Smooth muscle cell (in vitro differentiated cells): ENCODE measurements at regions not wholly inside any gene's neighbourhood (a gene's known extent, or its start where the extent isn't known, plus 50 kb on each side); places are given as distances from the start of the nearest gene placed in this dataset.

Experiments
- DNase-seq: peaks from one replicate; lab custom pipeline; 2025; ENCODE audit not compliant: unreplicated experiment; lab: John Stamatoyannopoulos, UW
- H2AFZ ChIP-seq: fragments of 200-600 bp; sonication (generic); 2 replicates; pipeline ENCODE4 v1.6.0; 2016; ENCODE audit warnings: antibody characterized with exemption, low read depth, mild to moderate bottlenecking
- H3F3A ChIP-seq: fragments of 200-600 bp; sonication (generic); 2 replicates; pipeline ENCODE4 v1.6.0; 2017; ENCODE audit warnings: antibody characterized with exemption, low read depth
- H3K27ac ChIP-seq: fragments of 200-600 bp; sonication (generic); 2 replicates; pipeline ENCODE4 v1.5.1; 2016; ENCODE audit warnings: low read depth, mild to moderate bottlenecking
- H3K27me3 ChIP-seq: fragments of 200-600 bp; sonication (generic); 2 replicates; pipeline ENCODE4 v1.6.1; 2016; ENCODE audit warnings: low read depth, mild to moderate bottlenecking
- H3K36me3 ChIP-seq: fragments of 200-600 bp; sonication (generic); 2 replicates; pipeline ENCODE4 v1.5.1; 2016; ENCODE audit warnings: low read depth
- H3K4me1 ChIP-seq: fragments of 200-600 bp; sonication (generic); 2 replicates; pipeline ENCODE4 v1.5.1; 2016; ENCODE audit warnings: low read depth
- H3K4me2 ChIP-seq: fragments of 200-600 bp; sonication (generic); 2 replicates; pipeline ENCODE4 v1.6.0; 2016; ENCODE audit warnings: mild to moderate bottlenecking
- H3K4me3 ChIP-seq: fragments of 200-600 bp; sonication (generic); 2 replicates; pipeline ENCODE4 v1.5.1; 2016; ENCODE audit warnings: mild to moderate bottlenecking
- H3K79me2 ChIP-seq: fragments of 200-600 bp; sonication (generic); 2 replicates; pipeline ENCODE4 v1.6.0; 2016; ENCODE audit warnings: low read depth, mild to moderate bottlenecking
- H3K9ac ChIP-seq: fragments of 200-600 bp; sonication (generic); 2 replicates; pipeline ENCODE4 v1.6.0; 2016; ENCODE audit warnings: low read depth
- H3K9me3 ChIP-seq: fragments of 200-600 bp; sonication (generic); replicated peaks from 2 replicates; pipeline ENCODE4 v1.5.1; 2016; ENCODE audit warnings: low read depth
- H4K20me1 ChIP-seq: fragments of 200-600 bp; sonication (generic); 2 replicates; pipeline ENCODE4 v1.6.0; 2016; ENCODE audit warnings: low read depth
- CTCF ChIP-seq: fragments of 200-600 bp; sonication (generic); IDR thresholded peaks from 2 replicates; pipeline ENCODE4 v1.5.1; 2017; ENCODE audit warnings: borderline replicate concordance, mild to moderate bottlenecking, antibody characterized with exemption; ENCODE audit not compliant: insufficient read depth, poor library complexity, severe bottlenecking
- WGBS: methylation state at CpG from one replicate; pipeline ENCODE4 v1.1.7; 2016; ENCODE audit warnings: low lambda C conversion rate; 5-methylcytosine and 5-hydroxymethylcytosine counted together

DNA sequence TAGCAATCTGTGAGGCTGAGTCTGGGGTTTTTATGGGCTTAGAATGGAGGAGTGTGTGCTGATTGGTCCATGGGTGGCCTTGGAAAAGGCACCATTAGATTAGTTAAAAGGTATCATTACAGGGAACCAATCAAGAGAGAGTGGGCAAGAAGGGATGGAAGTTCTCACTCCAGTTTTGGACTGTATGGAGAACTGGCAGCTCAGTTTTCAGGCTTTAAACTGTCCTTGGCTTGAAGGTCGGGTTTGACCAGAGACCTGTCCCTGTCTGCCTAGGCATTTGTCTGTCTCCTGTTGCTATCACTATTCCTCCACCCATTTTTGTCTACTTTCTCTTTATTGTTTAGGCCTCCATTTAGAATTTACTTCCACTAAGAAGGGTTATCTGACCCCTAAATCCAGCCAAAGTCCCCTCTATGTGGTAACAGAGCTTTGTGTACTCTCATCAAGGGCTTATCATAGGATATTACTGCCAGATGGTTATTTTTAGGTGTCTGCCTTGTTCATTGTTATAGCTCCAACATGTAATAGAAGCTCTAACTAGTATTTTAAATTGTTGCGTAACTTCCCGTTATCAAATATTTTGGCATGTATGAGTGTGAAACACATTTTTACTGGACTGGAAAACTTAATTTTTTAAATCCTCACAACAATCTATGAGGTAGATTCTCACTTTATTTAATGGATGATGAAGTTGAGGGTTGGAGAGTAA lies 133.3 kb upstream of the SLC10A2 start:
- no peaks in the 10 kb centered on the region for H3K4me1 ChIP-seq
- H3K9me3 ChIP-seq = no peaks in the 10 kb centered on the region
- no peak overlapping the region for H3K4me2 ChIP-seq
- no peaks in the 10 kb centered on the region for H4K20me1 ChIP-seq
- H3K79me2 ChIP-seq = no peaks in the 10 kb centered on the region
- no peak overlapping the region for H2AFZ ChIP-seq
- no peaks in the 10 kb centered on the region for H3K27me3 ChIP-seq
- no peak overlapping the region for H3K27ac ChIP-seq
- no peak overlapping the region for H3K9ac ChIP-seq
- no peaks in the 10 kb centered on the region for H3F3A ChIP-seq
- H3K36me3 ChIP-seq = no peaks in the 10 kb centered on the region
- no peak for TF ChIP-seq CTCF
- 95% methylated on average over 3 of the region's 3 CpGs for WGBS
- H3K4me3 ChIP-seq = no peak overlapping the region
- DNase-seq = no peak

DNA sequence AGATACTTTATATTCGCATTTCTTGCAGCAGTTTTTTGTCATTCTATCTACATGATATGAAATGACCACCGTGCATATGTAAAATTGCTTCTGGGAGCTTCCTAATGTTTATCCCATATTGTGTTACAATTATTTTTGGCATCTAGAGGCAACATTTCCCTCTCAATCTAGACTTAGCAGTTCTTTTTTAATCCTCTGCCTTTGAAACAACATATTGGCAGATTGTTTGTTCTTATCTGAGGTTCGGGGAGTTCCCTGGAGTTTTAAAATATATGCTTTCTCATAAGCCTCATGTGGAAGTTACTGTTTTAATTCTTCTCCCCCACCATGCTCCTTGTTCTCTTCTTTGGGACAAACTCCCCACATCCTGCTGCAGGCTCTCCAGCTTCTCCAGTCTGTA lies 130.1 kb upstream of the SLC10A2 start:
- Histone ChIP-seq H3K27ac (no peak overlapping the region), H3K4me1 (no peaks in the 10 kb centered on the region), H3F3A (no peaks in the 10 kb centered on the region), H3K9me3 (no peaks in the 10 kb centered on the region), H4K20me1 (no peaks in the 10 kb centered on the region), H3K79me2 (no peaks in the 10 kb centered on the region), H3K9ac (no peak overlapping the region), H3K27me3 (no peaks in the 10 kb centered on the region), H3K36me3 (no peaks in the 10 kb centered on the region), H3K4me2 (no peak overlapping the region), H2AFZ (no peak overlapping the region), H3K4me3 (no peak overlapping the region)
- TF ChIP-seq CTCF = no peak
- DNase-seq = no peak
- WGBS = 84% methylated on average over 3 of the region's 3 CpGs

GRCh38 chr13:103195762-103196161 lies 129.5 kb upstream of the SLC10A2 start:
- no peak overlapping the region for H2AFZ ChIP-seq
- H3K79me2 ChIP-seq = no peaks in the 10 kb centered on the region
- no peaks in the 10 kb centered on the region for H3K4me1 ChIP-seq
- H3K4me2 ChIP-seq = no peak overlapping the region
- no peak for TF ChIP-seq CTCF
- no peak overlapping the region for H3K4me3 ChIP-seq
- no peak for DNase-seq
- H4K20me1 ChIP-seq = no peaks in the 10 kb centered on the region
- no peaks in the 10 kb centered on the region for H3K36me3 ChIP-seq
- no peaks in the 10 kb centered on the region for H3K27me3 ChIP-seq
- H3K9me3 ChIP-seq = no peaks in the 10 kb centered on the region
- 14% methylated on average over 1 of the region's 1 CpG for WGBS
- no peak overlapping the region for H3K27ac ChIP-seq
- H3K9ac ChIP-seq = no peak overlapping the region
- H3F3A ChIP-seq = no peaks in the 10 kb centered on the region

DNA sequence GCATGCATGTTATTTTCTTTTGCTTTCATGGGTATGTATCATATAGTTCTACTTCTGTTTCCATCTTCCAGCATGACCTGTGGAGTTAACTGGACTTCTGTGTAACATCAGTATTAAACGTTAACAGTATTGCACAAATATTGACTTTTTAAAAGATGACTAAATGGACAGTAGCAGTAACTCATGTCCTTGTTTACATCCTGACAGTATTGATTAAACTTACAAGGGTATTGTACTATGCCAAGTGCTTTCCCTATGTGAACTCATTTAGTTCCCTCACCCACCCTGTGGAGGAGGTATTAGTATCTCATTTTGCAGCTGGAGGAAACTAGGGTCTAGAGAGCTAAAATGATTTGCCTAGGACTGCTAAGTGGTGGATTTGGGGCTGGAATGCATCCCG lies 128.7 kb upstream of the SLC10A2 start:
- no peaks in the 10 kb centered on the region for H4K20me1 ChIP-seq
- no peak overlapping the region for H3K27ac ChIP-seq
- no peaks in the 10 kb centered on the region for H3K4me1 ChIP-seq
- H2AFZ ChIP-seq = no peak overlapping the region
- no peaks in the 10 kb centered on the region for H3K36me3 ChIP-seq
- DNase-seq = no peak
- no peaks in the 10 kb centered on the region for H3F3A ChIP-seq
- no peaks in the 10 kb centered on the region for H3K9me3 ChIP-seq
- H3K9ac ChIP-seq = no peak overlapping the region
- H3K4me2 ChIP-seq = no peak overlapping the region
- no peaks in the 10 kb centered on the region for H3K79me2 ChIP-seq
- no peak for TF ChIP-seq CTCF
- H3K4me3 ChIP-seq = no peak overlapping the region
- H3K27me3 ChIP-seq = no peaks in the 10 kb centered on the region
- WGBS = 77% methylated on average over 2 of the region's 2 CpGs
